B cell (primary cell): ENCODE measurements at regions not wholly inside any gene's neighbourhood (a gene's known extent, or its start where the extent isn't known, plus 50 kb on each side); places are given as distances from the start of the nearest gene placed in this dataset.

Source experiments
- ATAC-seq: fragments of 200-7000 bp; cut with Tn5 transposase; one replicate; pipeline ENCODE4 v1.10.0; 2021; ENCODE audit warnings: low read depth, mild to moderate bottlenecking, moderate number of reproducible peaks, moderate library complexity
- CTCF ChIA-PET: fragments of 350-600 bp; sonication (Branson Sonifier 250); formaldehyde crosslinking; loops from one replicate; lab custom pipeline; 2021; ENCODE audit warnings: antibody characterized with exemption, inconsistent platforms; lab: Charles Lee
- POLR2A ChIA-PET: fragments of 350-600 bp; sonication (Branson Sonifier 250); formaldehyde crosslinking; loops from one replicate; lab custom pipeline; 2021; ENCODE audit warnings: antibody characterized with exemption; lab: Charles Lee
- DNase-seq: peaks from one replicate; pipeline ENCODE4 v3.0.0; 2013
- H2AFZ ChIP-seq: 2 replicates; pipeline ENCODE4 v1.6.1; 2012; ENCODE audit warnings: mild to moderate bottlenecking, low read depth, low read length; ENCODE audit not compliant: insufficient read depth, poor library complexity, severe bottlenecking
- H3K27ac ChIP-seq, 2 donors: 1 replicate in 1 of 2; 2 replicates in 1 of 2; pipeline ENCODE4 v1.5.1; 2012 to 2013; ENCODE audit warnings: low read length in 2 of 2, mild to moderate bottlenecking in 2 of 2, moderate library complexity in 1 of 2
- H3K27me3 ChIP-seq, 4 experiments: fragments of 200-600 bp in 1 of 4; sonication (generic) in 1 of 4; replicated peaks in 1 of 4; 1 replicate in 2 of 4; 2 replicates in 2 of 4; pipeline versions ENCODE4 v1.6.1 to v1.7.0; 2013 to 2016; ENCODE audit warnings: low read length in 3 of 4, mild to moderate bottlenecking in 2 of 4, mixed read lengths in 1 of 4, moderate library complexity in 1 of 4; ENCODE audit not compliant: insufficient read depth in 4 of 4, control insufficient read depth in 3 of 4; ENCODE audit errors: control extremely low read depth in 1 of 4
- H3K36me3 ChIP-seq, 2 experiments: replicated peaks in 1 of 2; 1 replicate in 1 of 2; 2 replicates in 1 of 2; pipeline versions ENCODE4 v1.6.1 to v1.7.1; 2013; ENCODE audit warnings: low read length in 1 of 2; ENCODE audit not compliant: insufficient read depth in 2 of 2, control insufficient read depth in 1 of 2; ENCODE audit errors: control extremely low read depth in 1 of 2, extremely low read depth in 1 of 2
- H3K4me1 ChIP-seq, 2 donors: fragments of 200-600 bp in 1 of 2; sonication (generic) in 1 of 2; 1 replicate in 1 of 2; 2 replicates in 1 of 2; pipeline versions ENCODE4 v1.5.1 to v1.6.1; 2013 to 2017; ENCODE audit warnings: low read length in 2 of 2; ENCODE audit not compliant: control insufficient read depth in 2 of 2, insufficient read depth in 2 of 2
- H3K4me2 ChIP-seq: replicated peaks from 2 replicates; pipeline ENCODE3; 2012; ENCODE audit warnings: mild to moderate bottlenecking, low read depth, low read length; ENCODE audit not compliant: poor library complexity, severe bottlenecking
- H3K4me3 ChIP-seq, 5 experiments: fragments of 200-600 bp in 1 of 5; sonication (generic) in 1 of 5; 1 replicate in 3 of 5; 2 replicates in 2 of 5; pipeline versions ENCODE4 v1.5.1 to v1.7.0; 2011 to 2016; ENCODE audit warnings: low read length in 4 of 5, mild to moderate bottlenecking in 4 of 5, low read depth in 2 of 5, control low read depth in 1 of 5, moderate library complexity in 1 of 5; ENCODE audit not compliant: insufficient read depth in 1 of 5; ENCODE audit errors: control extremely low read depth in 1 of 5, extremely low read depth in 1 of 5
- H3K79me2 ChIP-seq: fragments of 200-600 bp; sonication (generic); one replicate; pipeline ENCODE4 v1.6.0; 2016; ENCODE audit warnings: low read length; ENCODE audit not compliant: control insufficient read depth, insufficient read depth
- H3K9ac ChIP-seq: fragments of 200-600 bp; sonication (generic); 2 replicates; pipeline ENCODE4 v1.6.1; 2017; ENCODE audit warnings: mild to moderate bottlenecking, low read length, moderate library complexity
- H3K9me3 ChIP-seq, 3 donors: one replicate each; pipeline versions ENCODE4 v1.6.1 to v1.7.1; 2013; ENCODE audit warnings: low read length in 2 of 3; ENCODE audit not compliant: control insufficient read depth in 2 of 3, insufficient read depth in 1 of 3; ENCODE audit errors: control extremely low read depth in 1 of 3
- H4K20me1 ChIP-seq: 2 replicates; pipeline ENCODE4 v1.6.0; 2012; ENCODE audit warnings: mild to moderate bottlenecking, low read length; ENCODE audit not compliant: insufficient read depth, control insufficient read depth, poor library complexity, severe bottlenecking
- H3K27ac Mint-ChIP-seq: one replicate; pipeline ENCODE4 v1.8.0; 2021; ENCODE audit warnings: mixed read lengths
- H3K27me3 Mint-ChIP-seq: one replicate; pipeline ENCODE4 v1.8.0; 2021; ENCODE audit warnings: mixed read lengths
- H3K4me1 Mint-ChIP-seq: one replicate; pipeline ENCODE4 v1.8.0; 2021; ENCODE audit warnings: mixed read lengths
- H3K4me3 Mint-ChIP-seq: one replicate; pipeline ENCODE4 v1.8.0; 2021; ENCODE audit warnings: mixed read lengths
- H3K9me3 Mint-ChIP-seq: one replicate; pipeline ENCODE4 v1.8.0; 2022; ENCODE audit warnings: mixed read lengths; ENCODE audit not compliant: insufficient read depth
- EZH2 ChIP-seq: IDR thresholded peaks from 2 replicates; pipeline ENCODE4 v1.6.1; 2012; ENCODE audit warnings: borderline replicate concordance, low read depth, mild to moderate bottlenecking, moderate library complexity, low read length; ENCODE audit not compliant: insufficient read depth, poor library complexity, severe bottlenecking
- WGBS: methylation state at CpG from one replicate; pipeline ENCODE4 v1.1.5; 2013; ENCODE audit warnings: missing lambda C conversion rate; ENCODE audit not compliant: insufficient coverage; 5-methylcytosine and 5-hydroxymethylcytosine counted together
- intact Hi-C: fragments of 100-400 bp; cut with micrococcal nuclease; formaldehyde crosslinking; loops from one replicate; pipeline ENCODE4 v1.10.0; 2022
- TF ChIP-seq, protein P1 (sequence below): fragments of 200-600 bp; IDR thresholded peaks from one replicate; pipeline ENCODE4 v1.8.0; 2022; ENCODE audit warnings: antibody characterized with exemption, mild to moderate bottlenecking

DNA sequence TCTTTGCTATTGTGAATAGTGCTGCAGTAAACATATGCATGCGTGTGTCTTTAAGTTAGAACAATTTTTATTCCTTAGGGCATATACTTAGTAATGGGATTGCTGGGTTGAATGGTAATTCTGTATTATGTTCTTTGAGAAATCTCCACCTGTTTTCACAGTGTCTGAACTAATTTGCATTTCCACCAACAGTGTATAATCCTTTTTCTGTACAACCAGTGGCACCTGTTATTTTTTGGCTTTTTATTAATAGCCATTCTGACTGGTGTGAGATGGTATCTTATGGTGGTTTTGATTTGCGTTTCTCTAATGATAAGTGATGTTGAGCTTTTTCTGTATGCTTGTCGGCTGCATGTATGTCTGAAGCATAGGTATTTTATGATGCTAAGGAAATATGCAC lies 820.8 kb upstream of the MAP3K7 start:
- DNase-seq: no peak
- Histone ChIP-seq H3K4me2 (no peak overlapping the region), H3K4me1 (no peaks in the 10 kb centered on the region), H3K36me3 (no peaks in the 10 kb centered on the region), H2AFZ (no peak overlapping the region), H3K4me3 (no peak overlapping the region), H3K27ac (no peak overlapping the region), H3K79me2 (no peaks in the 10 kb centered on the region), H3K9me3 (peaks cover 0 to 9% (median 0%) of the 10 kb centered on the region in 3 donors), H4K20me1 (no peaks in the 10 kb centered on the region), H3K27me3 (no peaks in the 10 kb centered on the region), H3K9ac (no peak overlapping the region)
- Mint-ChIP-seq H3K4me1 (no peaks in the 10 kb centered on the region), H3K27me3 (no peaks in the 10 kb centered on the region), H3K4me3 (no peak overlapping the region), H3K9me3 (peaks cover 9% of the 10 kb centered on the region), H3K27ac (no peak overlapping the region)
- TF ChIP-seq, protein P1, sequence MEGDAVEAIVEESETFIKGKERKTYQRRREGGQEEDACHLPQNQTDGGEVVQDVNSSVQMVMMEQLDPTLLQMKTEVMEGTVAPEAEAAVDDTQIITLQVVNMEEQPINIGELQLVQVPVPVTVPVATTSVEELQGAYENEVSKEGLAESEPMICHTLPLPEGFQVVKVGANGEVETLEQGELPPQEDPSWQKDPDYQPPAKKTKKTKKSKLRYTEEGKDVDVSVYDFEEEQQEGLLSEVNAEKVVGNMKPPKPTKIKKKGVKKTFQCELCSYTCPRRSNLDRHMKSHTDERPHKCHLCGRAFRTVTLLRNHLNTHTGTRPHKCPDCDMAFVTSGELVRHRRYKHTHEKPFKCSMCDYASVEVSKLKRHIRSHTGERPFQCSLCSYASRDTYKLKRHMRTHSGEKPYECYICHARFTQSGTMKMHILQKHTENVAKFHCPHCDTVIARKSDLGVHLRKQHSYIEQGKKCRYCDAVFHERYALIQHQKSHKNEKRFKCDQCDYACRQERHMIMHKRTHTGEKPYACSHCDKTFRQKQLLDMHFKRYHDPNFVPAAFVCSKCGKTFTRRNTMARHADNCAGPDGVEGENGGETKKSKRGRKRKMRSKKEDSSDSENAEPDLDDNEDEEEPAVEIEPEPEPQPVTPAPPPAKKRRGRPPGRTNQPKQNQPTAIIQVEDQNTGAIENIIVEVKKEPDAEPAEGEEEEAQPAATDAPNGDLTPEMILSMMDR: no peak
- ChIA-PET POLR2A (no interaction called here), CTCF (interaction anchor here (1.1 kb wide), 1 partner anchor 9 kb away, joined by 6 read pairs; no protein-coding TSS in a partner anchor)
- ATAC-seq: no peak
- intact Hi-C loops: no loop called here
- no CpG with 5 or more reads among the region's 3 CpGs for WGBS

DNA sequence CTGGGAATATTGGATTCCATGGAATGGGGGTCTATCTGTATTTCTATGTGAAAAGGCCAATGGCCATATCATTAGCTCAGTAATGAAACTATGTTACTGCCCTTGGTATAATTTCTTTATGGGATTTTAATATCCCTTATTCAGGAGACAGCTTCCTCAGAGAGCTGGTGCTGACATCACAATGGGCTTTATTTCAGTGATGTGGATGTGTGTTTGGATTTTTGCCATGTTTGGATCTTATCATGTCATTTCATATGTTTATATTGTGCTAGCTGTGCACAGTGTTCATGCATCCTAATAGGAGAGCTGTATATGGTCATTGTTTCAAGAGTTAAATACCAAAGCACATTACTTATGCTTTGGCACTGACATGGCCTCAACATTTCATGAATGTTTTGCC lies 806.1 kb upstream of the MAP3K7 start:
- DNase-seq (no peak), ATAC-seq (no peak)
- Mint-ChIP-seq H3K4me3 (no peak overlapping the region), H3K4me1 (no peaks in the 10 kb centered on the region), H3K9me3 (peaks cover 6% of the 10 kb centered on the region), H3K27me3 (no peaks in the 10 kb centered on the region), H3K27ac (no peak overlapping the region)
- peaks cover 0 to under 1% (median 0%) of the 10 kb centered on the region in 3 donors for H3K9me3 ChIP-seq
- no peak overlapping the region for H3K9ac ChIP-seq
- ChIA-PET POLR2A (no interaction called here), CTCF (no interaction called here)
- no peaks in the 10 kb centered on the region for H3K79me2 ChIP-seq
- no peaks in the 10 kb centered on the region for H3K36me3 ChIP-seq
- TF ChIP-seq EZH2: no peak
- TF ChIP-seq, protein P1: no peak
- no peak overlapping the region for H2AFZ ChIP-seq
- H4K20me1 ChIP-seq: no peaks in the 10 kb centered on the region
- H3K27ac ChIP-seq: no peak overlapping the region
- no peak overlapping the region for H3K4me2 ChIP-seq
- H3K4me3 ChIP-seq: no peak overlapping the region
- H3K4me1 ChIP-seq: no peaks in the 10 kb centered on the region
- intact Hi-C loops: no loop called here
- H3K27me3 ChIP-seq: no peaks in the 10 kb centered on the region
